Trophoblast cell (in vitro differentiated cells and primary cell): ENCODE measurements at regions not wholly inside any gene's neighbourhood (a gene's known extent, or its start where the extent isn't known, plus 50 kb on each side); places are given as distances from the start of the nearest gene placed in this dataset.
A peak's percentile ranks its signal among the peaks of the same experiment; 100 is the strongest.

Experiments
- DNase-seq, 2 donors: peaks; one replicate each; pipeline ENCODE4 v3.0.0-alpha.2; 2016
- H2AFZ ChIP-seq: 2 replicates; pipeline ENCODE4 v1.6.1; 2013; ENCODE audit warnings: low read length, moderate library complexity, mild to moderate bottlenecking; ENCODE audit not compliant: insufficient read depth, poor library complexity
- H2AK5ac ChIP-seq: 2 replicates; pipeline ENCODE4 v1.6.1; 2013; ENCODE audit warnings: mild to moderate bottlenecking, low read length
- H2BK120ac ChIP-seq: 2 replicates; pipeline ENCODE4 v1.6.1; 2013; ENCODE audit warnings: low read length, mild to moderate bottlenecking, moderate library complexity; ENCODE audit not compliant: insufficient read depth, poor library complexity
- H2BK12ac ChIP-seq: 2 replicates; pipeline ENCODE4 v1.6.1; 2013; ENCODE audit warnings: mild to moderate bottlenecking, low read length, moderate library complexity
- H2BK5ac ChIP-seq: 2 replicates; pipeline ENCODE4 v1.6.1; 2013; ENCODE audit warnings: low read length, low read depth, moderate library complexity, mild to moderate bottlenecking; ENCODE audit not compliant: poor library complexity
- H3K14ac ChIP-seq: 2 replicates; pipeline ENCODE4 v1.6.1; 2013; ENCODE audit warnings: mild to moderate bottlenecking, low read length
- H3K18ac ChIP-seq: 2 replicates; pipeline ENCODE4 v1.6.1; 2013; ENCODE audit warnings: mild to moderate bottlenecking, low read length
- H3K23ac ChIP-seq: 2 replicates; pipeline ENCODE4 v1.6.1; 2013; ENCODE audit warnings: low read length
- H3K27ac ChIP-seq: 2 replicates; pipeline ENCODE4 v1.5.1; 2013; ENCODE audit warnings: low read depth, mild to moderate bottlenecking, inconsistent platforms, low read length, moderate library complexity
- H3K27me3 ChIP-seq: 2 replicates; pipeline ENCODE4 v1.6.1; 2013; ENCODE audit warnings: inconsistent platforms, mild to moderate bottlenecking, low read length, moderate library complexity; ENCODE audit not compliant: insufficient read depth
- H3K36me3 ChIP-seq, 2 experiments: 1 replicate in 1 of 2; 2 replicates in 1 of 2; pipeline ENCODE4 v1.6.1; 2013; ENCODE audit warnings: low read length in 2 of 2, mild to moderate bottlenecking in 2 of 2, moderate library complexity in 1 of 2; ENCODE audit not compliant: insufficient read depth in 2 of 2, control insufficient read depth in 1 of 2
- H3K4ac ChIP-seq: 2 replicates; pipeline ENCODE4 v1.6.1; 2013; ENCODE audit warnings: low read depth, mild to moderate bottlenecking, low read length, moderate library complexity
- H3K4me1 ChIP-seq, 2 experiments: 1 replicate in 1 of 2; 2 replicates in 1 of 2; pipeline ENCODE4 v1.6.1; 2013; ENCODE audit warnings: low read length in 2 of 2, mild to moderate bottlenecking in 2 of 2, moderate library complexity in 1 of 2; ENCODE audit not compliant: insufficient read depth in 2 of 2, control insufficient read depth in 1 of 2
- H3K4me2 ChIP-seq: 2 replicates; pipeline ENCODE4 v1.6.1; 2013; ENCODE audit warnings: inconsistent platforms, mild to moderate bottlenecking, low read length, moderate library complexity
- H3K4me3 ChIP-seq: 2 replicates; pipeline ENCODE4 v1.5.1; 2013; ENCODE audit warnings: mild to moderate bottlenecking, low read depth, low read length, inconsistent platforms
- H3K79me1 ChIP-seq: one replicate; pipeline ENCODE4 v1.6.1; 2013; ENCODE audit warnings: low read length
- H3K79me2 ChIP-seq: 2 replicates; pipeline ENCODE4 v1.6.1; 2013; ENCODE audit warnings: low read length, mild to moderate bottlenecking; ENCODE audit not compliant: control insufficient read depth, insufficient read depth, poor library complexity
- H3K9ac ChIP-seq: 2 replicates; pipeline ENCODE4 v1.6.1; 2013; ENCODE audit warnings: mild to moderate bottlenecking, low read length
- H3K9me3 ChIP-seq: 2 replicates; pipeline ENCODE4 v1.6.1; 2013; ENCODE audit warnings: low read depth, mild to moderate bottlenecking, control low read depth, inconsistent platforms, low read length; ENCODE audit not compliant: insufficient read depth
- H4K12ac ChIP-seq: 2 replicates; pipeline ENCODE4 v1.6.1; 2013; ENCODE audit warnings: low read depth, mild to moderate bottlenecking, low read length, moderate library complexity
- H4K8ac ChIP-seq: 2 replicates; pipeline ENCODE4 v1.6.1; 2013; ENCODE audit warnings: low read depth, mild to moderate bottlenecking, low read length, moderate library complexity
- H4K91ac ChIP-seq: one replicate; pipeline ENCODE4 v1.6.1; 2013; ENCODE audit warnings: low read depth, mild to moderate bottlenecking, low read length, moderate library complexity
- WGBS: extraction: QIAGEN DNeasy Blood & Tissue Kit; methylation state at CpG from one replicate; pipeline ENCODE4 v1.1.7; 2013; ENCODE audit warnings: missing lambda C conversion rate; ENCODE audit not compliant: insufficient read length, insufficient coverage; ENCODE audit errors: extremely low coverage; 5-methylcytosine and 5-hydroxymethylcytosine counted together

DNA sequence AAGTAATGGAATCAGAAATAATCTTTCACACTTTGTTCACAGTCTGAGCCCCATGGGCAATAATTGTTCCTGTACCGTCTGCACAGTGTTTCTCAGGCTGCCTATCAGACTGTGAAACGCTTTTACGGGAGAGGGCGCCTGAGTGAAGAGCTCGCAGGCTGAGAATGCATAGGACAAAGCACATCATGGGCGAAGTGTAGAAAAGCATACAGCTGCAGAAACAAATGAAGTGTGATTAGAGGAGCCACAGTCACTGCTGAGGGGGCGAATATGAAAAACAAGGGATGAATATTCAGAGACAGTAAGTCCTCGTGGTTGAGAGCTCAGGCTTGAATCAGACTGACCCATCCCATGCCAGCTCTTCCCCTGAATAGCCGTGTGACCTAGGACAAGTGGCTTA, 438.4 kb upstream of the DCN start:
- Histone ChIP-seq H3K23ac (no peak overlapping the region), H3K9me3 (no peaks in the 10 kb centered on the region), H4K8ac (no peak overlapping the region), H2BK12ac (no peak overlapping the region), H4K12ac (no peak overlapping the region), H3K36me3 (no peaks in the 10 kb centered on the region), H3K27ac (no peak overlapping the region), H3K14ac (no peak overlapping the region), H3K27me3 (no peaks in the 10 kb centered on the region), H3K4ac (no peak overlapping the region), H2BK5ac (no peak overlapping the region), H3K79me2 (no peaks in the 10 kb centered on the region), H2AK5ac (no peak overlapping the region), H2AFZ (no peak overlapping the region), H3K79me1 (no peaks in the 10 kb centered on the region), H3K9ac (no peak overlapping the region), H3K4me3 (no peak overlapping the region), H3K4me1 (no peaks in the 10 kb centered on the region), H4K91ac (no peak overlapping the region), H3K4me2 (no peak overlapping the region), H2BK120ac (no peak overlapping the region), H3K18ac (no peak overlapping the region)
- WGBS = no CpG with 5 or more reads among the region's 9 CpGs
- no peak for DNase-seq

- no peaks in the 10 kb centered on the region for H3K9me3 ChIP-seq
- H3K36me3 ChIP-seq = no peaks in the 10 kb centered on the region
- no peaks in the 10 kb centered on the region for H3K4me1 ChIP-seq
- H2AFZ ChIP-seq = no peak overlapping the region
- no peak overlapping the region for H3K23ac ChIP-seq
- no peak overlapping the region for H3K27ac ChIP-seq
- H3K18ac ChIP-seq = no peak overlapping the region
- H2BK5ac ChIP-seq = no peak overlapping the region
- WGBS = no CpG with 5 or more reads among the region's 2 CpGs
- H2BK120ac ChIP-seq = no peak overlapping the region
- H3K79me1 ChIP-seq = no peaks in the 10 kb centered on the region
- no peak overlapping the region for H3K4ac ChIP-seq
- no peaks in the 10 kb centered on the region for H3K79me2 ChIP-seq
- no peak overlapping the region for H3K4me3 ChIP-seq
- no peaks in the 10 kb centered on the region for H3K27me3 ChIP-seq
- H4K91ac ChIP-seq = no peak overlapping the region
- H3K9ac ChIP-seq = no peak overlapping the region
- no peak overlapping the region for H4K8ac ChIP-seq
- no peak for DNase-seq
- no peak overlapping the region for H3K4me2 ChIP-seq
- H2BK12ac ChIP-seq = no peak overlapping the region
- no peak overlapping the region for H3K14ac ChIP-seq
- H2AK5ac ChIP-seq = no peak overlapping the region
- no peak overlapping the region for H4K12ac ChIP-seq
Measured at GRCh38 chr12:91620422-91620821, 437.8 kb upstream of the DCN start.

GRCh38 chr12:91618281-91618680, 435.7 kb upstream of the DCN start:
- no peak overlapping the region for H2BK12ac ChIP-seq

GRCh38 chr12:91617818-91618217, 435.2 kb upstream of the DCN start:
- no peak overlapping the region for H2BK12ac ChIP-seq
- no peak overlapping the region for H3K4me3 ChIP-seq
- H3K14ac ChIP-seq = no peak overlapping the region
- no peak overlapping the region for H3K9ac ChIP-seq
- H3K4me2 ChIP-seq = no peak overlapping the region
- H3K27me3 ChIP-seq = no peaks in the 10 kb centered on the region
- no peak overlapping the region for H3K23ac ChIP-seq
- no peak overlapping the region for H3K4ac ChIP-seq
- no peaks in the 10 kb centered on the region for H3K9me3 ChIP-seq
- no peak overlapping the region for H3K27ac ChIP-seq
- WGBS = no CpG with 5 or more reads among the region's 1 CpG
- no peaks in the 10 kb centered on the region for H3K79me2 ChIP-seq
- H2AFZ ChIP-seq = no peak overlapping the region
- peak in 1 of 2 donors; percentile 48 for DNase-seq
- H4K12ac ChIP-seq = no peak overlapping the region
- no peaks in the 10 kb centered on the region for H3K36me3 ChIP-seq
- H2BK120ac ChIP-seq = no peak overlapping the region
- no peak overlapping the region for H4K91ac ChIP-seq
- no peak overlapping the region for H4K8ac ChIP-seq
- H3K4me1 ChIP-seq = no peaks in the 10 kb centered on the region
- H2AK5ac ChIP-seq = no peak overlapping the region
- no peak overlapping the region for H3K18ac ChIP-seq
- no peak overlapping the region for H2BK5ac ChIP-seq
- no peaks in the 10 kb centered on the region for H3K79me1 ChIP-seq

More at GRCh38 chr12:91618281-91618680, 435.7 kb upstream of the DCN start:
- no peaks in the 10 kb centered on the region for H3K4me1 ChIP-seq
- no peak overlapping the region for H2AFZ ChIP-seq
- no peak overlapping the region for H4K12ac ChIP-seq
- no peak overlapping the region for H2BK5ac ChIP-seq
- H3K4me2 ChIP-seq = no peak overlapping the region
- H3K9ac ChIP-seq = no peak overlapping the region
- no peak overlapping the region for H2BK120ac ChIP-seq
- no peak overlapping the region for H3K14ac ChIP-seq
- H3K23ac ChIP-seq = no peak overlapping the region
- H3K36me3 ChIP-seq = no peaks in the 10 kb centered on the region
- WGBS = no CpG with 5 or more reads among the region's 2 CpGs
- H3K79me2 ChIP-seq = no peaks in the 10 kb centered on the region
- H3K9me3 ChIP-seq = no peaks in the 10 kb centered on the region
- no peak overlapping the region for H3K4ac ChIP-seq
- H4K91ac ChIP-seq = no peak overlapping the region
- H3K27ac ChIP-seq = no peak overlapping the region
- no peak overlapping the region for H2AK5ac ChIP-seq
- H3K18ac ChIP-seq = no peak overlapping the region
- peak in 1 of 2 donors; percentile 45 for DNase-seq
- H4K8ac ChIP-seq = no peak overlapping the region
- H3K4me3 ChIP-seq = no peak overlapping the region
- no peaks in the 10 kb centered on the region for H3K27me3 ChIP-seq
- H3K79me1 ChIP-seq = no peaks in the 10 kb centered on the region
